Ovary (tissue), 7 donors: ENCODE measurements at regions not wholly inside any gene's neighbourhood (a gene's known extent, or its start where the extent isn't known, plus 50 kb on each side); places are given as distances from the start of the nearest gene placed in this dataset.

Source experiments
- DNase-seq, 5 donors: peaks; one replicate each; pipeline ENCODE4 v3.0.0-alpha.2; 2019 to 2020
- H3K27ac ChIP-seq, 2 donors: fragments of 200-600 bp; one replicate each; pipeline versions ENCODE4 v1.5.1 to v1.8.0; 2019 to 2022
- H3K27me3 ChIP-seq: fragments of 200-600 bp; one replicate; pipeline ENCODE4 v1.8.0; 2022
- H3K36me3 ChIP-seq: fragments of 200-600 bp; sonication (generic); one replicate; pipeline ENCODE4 v1.5.1; 2019
- H3K4me1 ChIP-seq: one replicate; pipeline ENCODE4 v1.8.1; 2013; ENCODE audit warnings: mild to moderate bottlenecking, moderate library complexity; ENCODE audit not compliant: insufficient read depth
- H3K4me3 ChIP-seq: fragments of 200-600 bp; sonication (generic); one replicate; pipeline ENCODE4 v1.5.1; 2017
- H3K9me3 ChIP-seq, 2 donors: fragments of 200-600 bp in 1 of 2; sonication (generic) in 1 of 2; one replicate each; pipeline versions ENCODE4 v1.5.1 to v1.8.1; 2013 to 2019; ENCODE audit warnings: mild to moderate bottlenecking in 1 of 2, moderate library complexity in 1 of 2
- EP300 ChIP-seq: sonication (generic); formaldehyde crosslinking; IDR thresholded peaks from one replicate; pipeline ENCODE4 v1.6.1; 2017; ENCODE audit warnings: antibody characterized with exemption
- POLR2A ChIP-seq: fragments of 450-650 bp; IDR thresholded peaks from one replicate; pipeline ENCODE4 v1.6.1; 2017; ENCODE audit warnings: antibody characterized with exemption, mild to moderate bottlenecking, moderate library complexity
- WGBS, 3 donors: extraction: QIAGEN DNeasy Blood & Tissue Kit in 1 of 3; methylation state at CpG; one replicate each; pipeline versions ENCODE4 v1.1.5 to v1.1.7; 2013 to 2017; 5-methylcytosine and 5-hydroxymethylcytosine counted together
- intact Hi-C, 4 donors: fragments of 100-400 bp; cut with DNase I; formaldehyde crosslinking; loops; one replicate each; pipeline versions ENCODE4 v1.11.0 to v1.15.1; 2022 to 2023
- TF ChIP-seq, protein P1 (sequence below), 3 donors: fragments of 450-650 bp in 2 of 3; fragments of 200-600 bp in 1 of 3; IDR thresholded peaks; one replicate each; pipeline versions ENCODE4 v1.5.1 to v1.8.0; 2016 to 2022; ENCODE audit warnings: antibody characterized with exemption in 3 of 3, mild to moderate bottlenecking in 1 of 3
- donor health status: DM: no; HTN: no; CAD: no; lungs with moderate emphysema.
- donor health status: DM: no; HTN: no; CAD: no.
- donor health status: Bipolar disorder and iron deficiency.
- donor health status: DM: no; HTN: no; CAD: no.
- donor health status: DM: yes; HTN: yes; CAD: no.

- TF ChIP-seq POLR2A (no peak), EP300 (no peak)
- TF ChIP-seq, protein P1, sequence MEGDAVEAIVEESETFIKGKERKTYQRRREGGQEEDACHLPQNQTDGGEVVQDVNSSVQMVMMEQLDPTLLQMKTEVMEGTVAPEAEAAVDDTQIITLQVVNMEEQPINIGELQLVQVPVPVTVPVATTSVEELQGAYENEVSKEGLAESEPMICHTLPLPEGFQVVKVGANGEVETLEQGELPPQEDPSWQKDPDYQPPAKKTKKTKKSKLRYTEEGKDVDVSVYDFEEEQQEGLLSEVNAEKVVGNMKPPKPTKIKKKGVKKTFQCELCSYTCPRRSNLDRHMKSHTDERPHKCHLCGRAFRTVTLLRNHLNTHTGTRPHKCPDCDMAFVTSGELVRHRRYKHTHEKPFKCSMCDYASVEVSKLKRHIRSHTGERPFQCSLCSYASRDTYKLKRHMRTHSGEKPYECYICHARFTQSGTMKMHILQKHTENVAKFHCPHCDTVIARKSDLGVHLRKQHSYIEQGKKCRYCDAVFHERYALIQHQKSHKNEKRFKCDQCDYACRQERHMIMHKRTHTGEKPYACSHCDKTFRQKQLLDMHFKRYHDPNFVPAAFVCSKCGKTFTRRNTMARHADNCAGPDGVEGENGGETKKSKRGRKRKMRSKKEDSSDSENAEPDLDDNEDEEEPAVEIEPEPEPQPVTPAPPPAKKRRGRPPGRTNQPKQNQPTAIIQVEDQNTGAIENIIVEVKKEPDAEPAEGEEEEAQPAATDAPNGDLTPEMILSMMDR (IDR thresholded peaks at IDR 0.05) = no peak
- H3K27ac ChIP-seq = no peak overlapping the region
- no peaks in the 10 kb centered on the region for H3K9me3 ChIP-seq
- H3K4me3 ChIP-seq = no peak overlapping the region
- WGBS, 3 donors = 44 to 73% (median 68%) methylated on average over 6 of the region's 6 CpGs
- H3K36me3 ChIP-seq = no peaks in the 10 kb centered on the region
- H3K4me1 ChIP-seq = no peaks in the 10 kb centered on the region
- DNase-seq = no peak
- intact Hi-C loops = no loop called here
- H3K27me3 ChIP-seq = no peaks in the 10 kb centered on the region
Measured at GRCh38 chr5:106522296-106522695, 1148.4 kb downstream of the EFNA5 start.

- H3K27ac ChIP-seq = no peak overlapping the region
- TF ChIP-seq POLR2A (no peak), EP300 (no peak)
- TF ChIP-seq, protein P1 (IDR thresholded peaks at IDR 0.05) = no peak
- DNase-seq = no peak
- WGBS, 3 donors = 56 to 73% (median 65%) methylated on average over 2 of the region's 2 CpGs
- no peak overlapping the region for H3K4me3 ChIP-seq
- H3K9me3 ChIP-seq = no peaks in the 10 kb centered on the region
- no peaks in the 10 kb centered on the region for H3K36me3 ChIP-seq
- no peaks in the 10 kb centered on the region for H3K4me1 ChIP-seq
- intact Hi-C loops = no loop called here
- no peaks in the 10 kb centered on the region for H3K27me3 ChIP-seq
Measured at GRCh38 chr5:106521701-106522100, 1149.0 kb downstream of the EFNA5 start.

DNA sequence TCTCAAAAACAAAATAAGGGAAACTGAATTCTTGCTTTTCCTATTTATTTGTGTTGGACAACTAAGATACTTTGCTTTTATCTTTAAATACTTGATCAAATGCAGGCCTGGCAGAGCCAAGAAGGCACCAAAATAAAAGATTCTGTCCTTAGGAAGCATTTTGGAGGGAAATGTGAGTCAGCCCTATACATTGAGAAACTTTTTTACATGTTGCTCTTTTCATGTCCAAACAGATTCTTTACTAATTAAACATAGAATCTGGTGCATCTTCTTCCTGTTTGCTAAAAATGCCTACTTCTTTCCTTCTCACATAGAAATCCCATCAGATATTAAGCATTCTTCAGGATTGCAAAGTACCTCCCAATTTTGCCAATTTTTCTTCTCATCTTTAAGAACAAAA, 1160.4 kb downstream of the EFNA5 start:
- H3K36me3 ChIP-seq = no peaks in the 10 kb centered on the region
- intact Hi-C loops = no loop called here
- TF ChIP-seq POLR2A (no peak), EP300 (no peak)
- TF ChIP-seq, protein P1 (IDR thresholded peaks at IDR 0.05) = no peak
- H3K27ac ChIP-seq = no peak overlapping the region
- no peaks in the 10 kb centered on the region for H3K27me3 ChIP-seq
- no peak for DNase-seq
- H3K4me3 ChIP-seq = no peak overlapping the region
- H3K9me3 ChIP-seq = no peaks in the 10 kb centered on the region
- H3K4me1 ChIP-seq = no peaks in the 10 kb centered on the region

DNA sequence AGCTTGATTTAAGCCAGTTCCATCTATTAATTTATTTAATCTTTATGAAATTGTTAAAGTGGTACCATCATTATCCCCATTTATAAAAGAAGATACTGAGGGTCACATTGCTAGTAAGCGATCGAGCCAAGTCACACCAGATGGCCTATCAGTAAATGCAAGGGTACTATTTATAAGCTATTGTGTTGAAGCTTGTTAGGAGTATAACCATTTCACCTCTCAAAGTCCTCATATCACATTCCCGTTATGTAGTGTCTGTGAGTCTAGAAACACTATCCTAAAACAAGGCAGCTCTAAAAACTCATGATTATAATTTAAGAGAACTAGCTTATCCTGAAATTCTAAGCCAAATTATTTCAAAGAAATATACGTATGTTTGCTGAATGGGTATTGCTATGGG, 1161.8 kb downstream of the EFNA5 start:
- WGBS, 3 donors = 92 to 93% (median 92%) methylated on average over 4 of the region's 4 CpGs
- Histone ChIP-seq H3K9me3 (no peaks in the 10 kb centered on the region), H3K4me3 (no peak overlapping the region), H3K27me3 (no peaks in the 10 kb centered on the region), H3K4me1 (no peaks in the 10 kb centered on the region), H3K36me3 (no peaks in the 10 kb centered on the region), H3K27ac (no peak overlapping the region)
- TF ChIP-seq, protein P1 (IDR thresholded peaks at IDR 0.05) = no peak
- TF ChIP-seq POLR2A (no peak), EP300 (no peak)
- DNase-seq = no peak
- intact Hi-C loops = no loop called here

- DNase-seq = no peak
- H3K4me1 ChIP-seq = no peaks in the 10 kb centered on the region
- no peak overlapping the region for H3K4me3 ChIP-seq
- intact Hi-C loops = no loop called here
- no peak overlapping the region for H3K27ac ChIP-seq
- H3K27me3 ChIP-seq = no peaks in the 10 kb centered on the region
- H3K36me3 ChIP-seq = no peaks in the 10 kb centered on the region
- TF ChIP-seq POLR2A = no peak
- no peak for TF ChIP-seq EP300
- TF ChIP-seq, protein P1 (IDR thresholded peaks at IDR 0.05) = no peak
- no peaks in the 10 kb centered on the region for H3K9me3 ChIP-seq
- WGBS, 3 donors = 95 to 98% (median 97%) methylated on average over 2 of the region's 2 CpGs
Measured at GRCh38 chr5:106493910-106494309, 1176.8 kb downstream of the EFNA5 start.
